GM19240 (cell line): ENCODE measurements at regions not wholly inside any gene's neighbourhood (a gene's known extent, or its start where the extent isn't known, plus 50 kb on each side); places are given as distances from the start of the nearest gene placed in this dataset.
"Not testable (repeated sequence)": the region's sequence is repeated elsewhere in the genome, so short reads cannot be mapped to it uniquely, and the experiment has no call there.

Experiments
- DNase-seq: peaks from one replicate; pipeline ENCODE4 v3.0.0; 2011; ENCODE audit warnings: low spot score; ENCODE audit not compliant: insufficient read length

DNA sequence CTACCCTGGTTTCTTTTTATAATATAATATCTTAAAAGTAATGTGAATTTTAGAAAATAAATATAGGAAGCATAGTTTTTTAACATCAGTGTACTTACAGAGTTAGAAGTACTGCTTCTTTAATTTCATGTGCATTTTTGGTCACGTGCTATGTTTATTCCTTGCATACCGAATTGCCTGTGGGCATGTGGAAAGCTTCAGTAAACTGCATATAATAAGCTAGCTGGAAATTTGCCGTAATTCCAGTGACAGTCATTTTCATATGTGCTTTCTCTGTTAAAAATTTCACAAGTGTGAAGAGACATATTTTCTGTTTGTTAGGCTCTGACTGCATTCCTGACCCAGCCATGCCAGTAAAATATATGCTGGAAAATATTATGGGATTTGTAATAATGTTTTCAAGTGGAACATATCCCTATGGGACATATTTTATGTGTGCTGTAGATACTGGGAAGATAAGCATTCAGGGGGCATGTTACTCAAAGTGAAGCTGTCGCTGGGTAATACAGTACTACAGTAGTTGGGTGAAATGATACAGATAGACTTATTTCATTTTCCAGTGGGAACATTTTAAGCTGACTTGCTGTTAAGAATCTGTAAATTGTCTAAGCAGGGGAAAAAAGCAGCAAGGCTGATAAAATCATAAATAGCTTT, 616.7 kb downstream of the FRK start:
- no peak for DNase-seq

DNA sequence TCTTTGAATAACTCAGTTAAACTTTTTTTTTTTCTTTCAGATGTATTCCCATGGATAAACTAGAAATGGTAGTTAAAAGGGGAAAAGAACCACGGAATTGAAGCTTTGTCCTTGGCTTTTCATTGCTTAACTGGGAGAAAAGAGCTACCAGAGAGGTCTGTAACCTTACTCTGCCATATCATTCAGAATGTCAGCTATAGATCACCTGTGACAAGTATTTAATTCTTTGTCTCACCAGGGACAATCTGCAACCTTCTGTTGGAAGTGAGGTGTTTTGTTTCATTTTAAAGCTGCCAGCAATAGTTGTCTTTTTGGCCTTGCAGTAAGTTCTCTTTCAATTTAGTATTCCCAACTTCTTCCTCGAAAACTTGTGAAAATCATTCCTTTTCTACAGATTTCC, 618.4 kb downstream of the FRK start:
- DNase-seq: no peak

DNA sequence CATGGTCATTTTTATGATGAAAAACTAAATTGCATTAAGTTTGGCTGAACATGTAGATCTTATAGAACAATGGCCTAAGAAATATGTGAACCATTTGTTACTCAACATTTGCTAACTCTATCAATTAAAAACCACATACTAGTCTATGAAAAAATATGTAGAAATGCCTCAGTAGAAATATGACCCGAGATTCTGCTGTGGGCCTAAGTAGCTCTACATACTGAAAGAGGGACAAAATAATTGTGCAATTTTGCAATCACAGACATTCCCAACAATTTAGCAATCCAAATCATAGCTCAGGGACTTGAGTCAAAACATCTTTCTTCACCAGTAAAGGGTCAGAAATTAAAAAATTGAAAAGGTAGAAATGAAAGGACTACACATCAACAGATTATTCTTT, 619.0 kb downstream of the FRK start:
- no peak for DNase-seq

DNA sequence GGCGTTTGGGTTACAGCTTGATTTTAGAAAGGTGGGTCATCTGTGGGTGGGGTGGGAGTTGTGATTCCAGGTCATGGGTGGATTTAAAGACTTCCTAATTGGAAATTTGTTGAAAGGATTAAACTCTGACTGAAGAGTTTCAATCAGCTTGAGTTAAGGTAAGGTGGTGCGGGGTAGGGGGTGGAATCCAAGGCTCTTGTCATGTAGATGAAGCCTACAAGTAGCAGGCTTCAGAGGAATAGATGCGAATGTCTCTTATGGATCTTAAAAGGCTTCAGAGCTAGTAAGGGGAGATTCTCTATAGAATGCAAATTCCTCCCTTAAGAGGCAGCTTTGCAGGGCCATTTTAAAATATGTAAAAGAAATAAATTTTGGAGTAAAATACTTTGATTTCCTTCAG, 645.3 kb downstream of the FRK start:
- no peak for DNase-seq

DNA sequence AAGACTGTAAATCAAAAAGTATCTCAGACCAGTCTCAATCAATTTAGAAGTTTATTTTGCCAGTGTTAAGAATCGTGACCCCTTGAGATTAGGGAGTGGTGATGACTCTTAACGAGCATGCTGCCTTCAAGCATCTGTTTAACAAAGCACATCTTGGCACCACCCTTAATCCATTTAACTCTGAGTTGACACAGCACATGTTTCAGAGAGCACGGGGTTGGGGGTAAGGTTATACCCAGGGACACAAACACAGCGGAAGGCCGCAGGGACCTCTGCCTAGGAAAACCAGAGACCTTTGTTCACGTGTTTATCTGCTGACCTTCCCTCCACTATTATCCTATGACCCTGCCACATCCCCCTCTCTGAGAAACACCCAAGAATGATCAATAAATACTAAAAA, 645.8 kb downstream of the FRK start:
- DNase-seq: not testable (repeated sequence)

DNA sequence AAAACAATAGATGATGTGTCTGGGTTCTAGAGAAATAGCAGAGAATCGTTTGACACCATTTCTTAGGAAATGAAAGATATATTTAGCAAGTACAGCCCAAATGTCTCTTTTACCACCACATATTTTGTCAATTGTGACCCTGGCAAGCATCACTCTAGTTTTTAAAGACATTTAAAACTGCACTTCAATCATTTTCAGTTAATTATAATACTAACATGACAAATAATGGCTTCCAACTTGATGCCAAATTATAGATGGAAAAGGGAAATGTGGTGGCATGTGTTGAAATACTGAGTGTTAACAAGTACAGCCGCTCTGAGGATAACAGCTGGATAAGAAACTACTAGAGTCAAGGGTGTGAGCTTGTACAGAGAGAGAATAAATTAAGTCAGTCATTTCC, 648.9 kb downstream of the FRK start:
- DNase-seq: no peak

DNA sequence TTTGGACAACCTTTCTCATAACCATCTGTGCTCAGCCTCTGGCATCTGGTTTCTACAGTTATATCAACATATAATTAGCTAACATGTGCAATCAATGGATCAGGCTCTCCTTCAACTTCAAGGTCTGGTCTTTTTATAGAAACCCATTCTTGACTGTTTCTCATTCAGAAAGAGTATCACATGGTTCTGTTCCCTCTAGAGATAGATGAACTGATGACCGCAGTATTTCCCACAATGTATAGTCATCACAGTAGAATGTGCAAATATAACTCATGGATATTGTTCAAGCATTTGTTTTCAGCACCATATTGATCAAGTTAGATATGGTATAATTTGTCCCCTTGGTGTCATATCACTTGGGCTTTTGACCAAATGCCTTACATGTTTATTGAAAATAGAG, 656.2 kb downstream of the FRK start:
- DNase-seq: no peak

DNA sequence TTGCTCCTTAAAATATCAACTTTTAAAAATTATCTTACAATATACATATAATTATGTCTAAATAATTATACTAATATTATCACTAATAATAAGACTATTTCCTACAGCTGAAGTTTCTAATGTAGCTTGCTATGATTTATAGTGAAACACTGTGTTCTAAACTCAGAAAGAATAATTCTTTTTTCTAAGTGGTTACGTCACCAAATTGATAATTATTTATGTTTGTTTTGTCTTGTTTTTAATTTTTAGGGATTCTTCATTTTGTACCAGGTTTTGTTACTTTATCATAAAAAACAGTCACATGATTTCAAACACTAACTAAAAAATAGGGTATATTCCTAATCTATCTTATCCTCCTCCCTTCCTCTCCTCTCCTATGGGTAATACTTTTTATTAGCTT, 662.1 kb downstream of the FRK start:
- no peak for DNase-seq

DNA sequence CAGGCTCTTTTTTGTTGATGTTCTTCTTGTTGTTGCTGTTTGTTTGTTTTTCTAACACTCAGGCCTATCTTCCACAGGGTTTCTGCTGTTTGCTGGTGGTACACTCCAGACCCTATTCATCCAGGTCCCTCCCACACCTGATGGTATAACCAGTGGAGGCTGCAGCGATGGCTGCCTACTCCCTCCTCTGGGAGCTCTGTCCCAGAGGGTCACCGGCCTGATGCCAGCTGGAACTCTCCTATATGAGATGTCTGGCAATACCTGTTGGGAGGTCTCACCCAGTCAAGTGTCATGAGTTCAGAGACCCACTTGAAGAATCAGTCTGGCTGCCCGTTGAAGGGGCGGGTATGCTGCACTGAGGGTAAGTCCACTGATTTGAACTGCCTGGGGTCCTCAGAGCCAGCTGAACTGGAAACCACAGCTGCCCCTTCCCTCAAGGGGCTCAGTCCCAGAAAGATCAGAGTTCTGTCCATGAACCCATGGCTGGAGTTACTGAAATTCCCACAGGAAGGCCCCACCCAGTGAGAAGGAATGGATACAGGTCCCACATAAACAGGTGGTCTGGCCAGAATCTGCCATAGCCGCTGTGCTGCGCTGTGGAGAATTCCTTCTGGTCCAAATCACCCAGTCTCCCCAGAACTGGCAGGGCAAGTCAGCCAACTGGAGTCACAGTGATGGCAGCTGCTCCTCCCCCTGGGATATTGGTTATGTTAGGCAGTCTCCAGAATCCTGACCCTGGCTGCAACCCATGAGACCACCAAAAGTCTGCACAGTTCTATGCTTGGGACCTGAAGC, 664.4 kb downstream of the FRK start:
- DNase-seq: no peak

DNA sequence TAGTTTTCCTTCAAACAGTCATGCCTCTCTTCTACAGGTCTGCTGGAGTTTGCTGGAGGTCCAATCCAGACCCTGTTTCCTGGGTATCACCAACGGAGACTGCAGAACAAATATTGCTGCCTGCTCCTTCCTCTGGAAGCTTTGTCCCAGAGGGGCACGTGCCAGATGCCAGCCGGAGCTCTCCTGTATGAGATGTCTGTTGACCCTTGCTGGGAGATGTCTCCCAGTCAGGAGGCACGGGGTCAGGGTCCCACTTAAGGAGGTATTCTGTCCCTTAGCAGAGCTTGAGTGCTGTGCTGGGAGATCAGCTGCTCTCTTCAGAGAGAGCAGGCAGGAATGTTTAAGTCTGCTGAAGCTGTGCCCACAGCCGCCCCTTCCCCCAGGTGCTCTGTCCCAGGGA, 666.9 kb downstream of the FRK start:
- DNase-seq: no peak

DNA sequence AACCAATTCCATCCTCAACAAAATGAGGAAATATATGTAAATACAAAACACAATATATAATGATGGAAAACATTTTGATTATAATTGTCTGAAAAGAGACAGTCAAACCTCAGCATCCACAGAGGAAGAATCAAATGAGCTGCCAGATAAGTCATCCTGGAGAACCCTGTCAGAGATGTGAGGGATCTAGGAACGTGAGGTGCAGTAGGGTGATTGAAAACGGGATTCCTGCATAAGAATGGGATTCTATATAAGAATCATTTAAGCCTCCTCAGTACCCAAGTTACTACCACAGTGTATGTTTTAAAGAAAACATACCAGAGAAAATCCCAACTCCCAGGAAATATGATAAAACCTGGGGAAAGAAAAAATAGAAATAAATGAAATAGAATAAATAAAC, 690.5 kb downstream of the FRK start:
- no peak for DNase-seq

DNA sequence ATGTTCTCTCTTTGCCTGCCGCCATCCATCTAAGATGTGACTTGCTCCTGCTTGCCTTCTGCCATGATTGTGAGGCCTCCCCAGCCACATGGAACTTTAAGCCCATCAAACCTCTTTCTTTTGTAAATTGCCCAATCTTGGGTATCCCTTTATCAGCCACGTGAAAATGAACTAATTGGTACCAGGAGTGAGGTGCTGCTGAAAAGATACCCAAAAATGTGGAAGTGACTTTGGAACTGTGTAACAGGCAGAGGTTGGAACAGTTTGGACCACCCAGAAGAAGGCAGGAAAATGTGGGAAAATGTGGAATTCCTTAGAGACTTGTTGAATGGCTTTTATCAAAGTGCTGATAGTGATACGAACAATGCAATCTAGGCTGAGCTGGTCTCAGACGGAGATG, 694.9 kb downstream of the FRK start:
- DNase-seq: no peak

DNA sequence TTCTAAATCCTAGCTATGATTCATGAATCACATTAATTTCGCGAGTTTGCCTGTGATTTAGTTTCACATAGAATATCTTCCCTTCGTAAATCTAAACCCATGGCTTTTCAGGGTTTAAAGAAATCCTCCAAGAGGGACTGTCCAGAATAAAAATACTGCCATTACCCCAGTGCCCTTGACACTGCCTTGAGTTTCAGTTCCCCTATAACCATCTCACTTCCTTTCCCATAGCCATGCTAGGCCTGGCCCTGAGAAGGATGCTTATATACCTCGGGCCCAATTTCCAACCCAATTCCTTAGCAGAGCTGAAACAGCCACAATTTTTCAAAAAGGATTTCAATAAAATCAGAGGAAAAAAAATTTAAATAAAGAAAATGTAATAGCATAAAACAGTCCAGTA, 697.3 kb downstream of the FRK start:
- DNase-seq: no peak

DNA sequence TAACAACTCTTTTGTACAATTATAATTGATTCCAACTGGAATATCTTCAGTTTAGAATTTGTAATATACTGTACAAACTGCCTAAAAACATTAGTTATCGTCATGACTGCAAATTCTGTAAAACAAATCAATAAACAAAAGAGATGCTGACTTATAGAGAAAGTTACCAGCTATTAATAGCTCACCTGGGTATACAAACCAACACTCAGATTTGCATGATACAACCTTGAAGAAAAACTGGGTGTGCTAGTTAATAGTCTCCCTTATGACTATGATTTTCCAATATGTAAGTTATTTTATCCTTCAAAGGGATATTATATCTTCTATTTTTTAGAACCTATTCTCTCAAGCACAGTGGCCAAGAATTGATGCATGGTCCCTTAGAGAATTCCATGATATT, 698.5 kb downstream of the FRK start:
- no peak for DNase-seq

DNA sequence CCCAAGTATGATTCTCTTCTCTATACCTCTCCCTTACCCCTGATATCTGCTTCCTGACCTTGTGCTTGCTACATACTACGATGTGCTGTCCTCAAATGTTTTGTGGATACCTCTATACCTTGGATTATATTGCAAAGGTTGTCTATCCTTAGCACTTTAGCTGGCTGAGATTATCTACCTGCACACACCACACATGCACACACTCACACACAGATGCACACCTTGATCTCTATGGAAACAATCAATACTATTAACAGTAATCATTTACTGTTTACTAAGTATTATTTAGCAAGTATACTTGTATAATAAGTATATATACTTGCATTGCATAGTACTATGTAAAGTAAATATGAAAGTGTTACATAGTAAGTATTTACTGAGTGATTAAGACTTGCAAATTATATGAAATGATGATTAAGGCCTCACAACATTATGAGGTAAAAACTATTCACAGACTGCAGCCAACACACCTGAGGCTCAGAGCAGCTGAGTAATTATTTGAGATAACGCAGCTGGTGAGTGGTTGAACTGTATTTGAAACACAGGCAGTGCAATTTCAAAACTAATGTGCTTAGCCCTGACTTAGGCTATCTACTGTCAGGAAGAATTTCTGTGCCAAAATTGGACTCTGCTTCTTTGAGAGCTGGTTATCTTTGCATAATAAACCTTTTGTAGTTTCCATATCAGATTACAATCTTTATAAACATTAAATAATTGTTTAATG, 699.9 kb downstream of the FRK start:
- no peak for DNase-seq

DNA sequence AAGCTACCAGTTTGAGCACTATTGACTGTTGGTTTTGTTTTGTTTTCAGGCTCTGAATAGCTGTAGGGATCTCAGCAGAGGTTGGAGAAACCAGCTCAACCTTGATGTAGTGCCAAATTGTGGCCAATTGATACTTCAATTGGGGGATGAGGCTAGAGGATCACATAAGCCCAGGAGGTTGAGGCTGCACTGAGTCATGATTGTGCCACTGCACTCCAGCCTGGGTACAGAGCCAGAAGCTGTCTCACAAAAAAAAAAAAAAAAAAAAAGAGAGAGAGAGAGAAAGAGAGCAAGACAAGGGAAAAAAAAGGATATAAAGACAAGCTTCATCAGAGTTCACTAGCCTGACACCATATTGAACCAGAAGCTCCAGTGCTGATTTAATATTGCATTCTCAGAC, 702.1 kb downstream of the FRK start:
- no peak for DNase-seq

DNA sequence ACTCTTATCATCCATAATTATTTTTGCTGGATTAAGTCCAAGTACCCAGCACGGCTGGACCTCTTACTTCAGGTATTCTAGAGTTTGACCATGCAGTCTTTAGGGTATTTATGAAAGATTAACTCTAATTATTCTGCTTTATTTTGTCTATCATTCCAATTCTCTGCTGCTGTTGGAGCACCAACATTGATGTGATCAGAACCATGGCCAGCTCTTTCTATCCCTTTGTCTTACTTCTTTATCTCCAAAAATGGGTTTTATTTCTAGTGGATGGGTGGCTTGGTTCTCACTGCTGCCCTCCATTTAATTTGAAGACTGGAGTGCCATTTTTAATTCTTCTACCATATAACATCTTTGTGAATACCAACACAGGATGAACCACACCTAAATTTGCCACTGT, 704.3 kb downstream of the FRK start:
- no peak for DNase-seq

DNA sequence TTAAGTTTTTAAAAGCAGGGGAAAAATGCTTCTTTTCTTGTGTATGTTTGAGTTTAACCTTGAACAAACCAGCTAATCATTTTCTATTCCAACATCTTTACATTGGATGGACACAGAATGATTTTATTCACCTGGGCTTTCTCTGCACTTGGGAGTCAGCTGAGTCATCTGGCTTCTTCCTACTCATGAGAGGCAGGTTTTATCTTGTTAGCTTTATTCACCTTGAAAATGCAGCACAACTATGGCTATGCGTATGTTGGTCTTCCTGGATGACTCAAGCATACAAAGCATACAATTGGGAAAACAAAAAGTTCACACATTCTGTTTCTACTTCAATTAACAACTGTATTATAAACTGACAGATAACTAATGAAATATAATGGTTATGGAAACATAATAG, 737.7 kb downstream of the FRK start:
- DNase-seq: no peak

DNA sequence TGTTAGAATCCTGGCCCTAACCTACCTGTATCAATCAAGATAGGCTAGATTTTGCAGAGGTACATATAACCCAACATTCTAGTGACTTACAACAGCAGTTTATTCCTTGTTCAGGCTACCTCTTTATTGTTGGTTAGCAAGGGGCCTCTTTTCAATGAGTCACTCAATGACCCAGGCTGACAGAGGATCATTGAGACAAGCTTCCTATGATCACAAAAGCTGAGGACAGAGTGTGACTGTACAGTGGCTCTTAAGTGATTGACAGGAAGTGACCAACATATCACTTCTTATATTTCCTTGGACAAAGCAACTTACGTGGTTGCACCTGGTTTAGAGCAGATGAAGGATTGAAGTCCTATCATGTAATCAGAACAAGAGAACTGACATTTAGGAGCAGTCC, 740.9 kb downstream of the FRK start:
- DNase-seq: no peak

DNA sequence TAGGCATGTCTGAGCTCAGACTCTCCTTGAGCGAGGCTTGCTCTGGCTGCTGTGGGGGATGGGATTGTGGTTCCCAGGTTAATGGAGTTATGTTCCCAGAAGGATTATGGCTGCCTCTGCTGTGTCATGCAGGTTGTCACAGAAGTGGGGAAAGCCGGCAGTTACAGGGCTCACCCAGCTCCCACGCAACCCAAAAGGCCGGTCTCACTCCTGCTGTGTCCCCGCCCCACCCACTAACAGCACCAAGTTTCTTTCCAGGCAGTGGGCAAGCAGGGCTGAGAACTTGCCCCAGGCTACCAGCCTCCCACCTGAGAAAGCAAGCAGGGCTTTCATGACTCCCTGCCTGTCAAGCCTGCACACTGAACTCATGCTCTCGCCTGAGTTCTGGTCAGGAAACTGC, 750.5 kb downstream of the FRK start:
- DNase-seq: no peak

DNA sequence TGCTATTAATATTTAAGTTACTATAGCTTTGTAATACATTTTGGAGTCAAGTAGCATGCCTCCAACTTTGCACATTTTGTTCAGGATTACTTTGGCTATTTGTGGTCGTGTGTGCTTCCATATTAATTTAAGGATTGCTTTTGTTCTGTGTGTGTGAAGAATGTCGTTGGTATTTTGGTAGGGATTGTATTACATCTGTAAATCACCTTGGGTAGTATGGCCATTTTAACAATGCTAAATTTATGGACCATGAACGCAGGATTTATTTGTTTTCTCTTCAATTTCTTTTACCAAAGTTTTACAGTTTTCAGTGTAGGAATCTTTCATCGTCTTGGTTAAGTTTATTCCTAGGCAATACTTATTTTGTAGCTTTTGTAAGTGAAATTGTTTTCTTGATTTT, 758.0 kb downstream of the FRK start:
- no peak for DNase-seq

DNA sequence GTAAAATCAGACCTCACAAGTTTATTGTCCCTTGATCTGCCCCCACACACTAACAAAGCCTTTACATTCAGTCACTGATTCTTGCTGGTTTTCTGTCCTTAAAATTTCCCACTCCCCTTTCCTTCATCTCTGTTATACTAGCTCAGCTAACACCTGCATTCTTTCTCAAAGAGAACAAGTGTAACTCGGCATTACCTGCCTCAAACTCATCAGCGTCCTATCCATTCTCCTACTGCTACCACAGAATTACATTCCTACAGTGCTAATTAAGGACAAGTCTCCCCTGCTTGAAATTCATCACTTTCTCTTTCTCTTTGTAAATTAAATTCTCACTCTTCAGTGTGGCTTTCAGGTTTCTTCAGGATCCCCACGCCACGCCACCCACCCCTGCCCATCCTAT, 773.2 kb downstream of the FRK start:
- no peak for DNase-seq
